PC-9 (cell line): ENCODE measurements at regions not wholly inside any gene's neighbourhood (a gene's known extent, or its start where the extent isn't known, plus 50 kb on each side); places are given as distances from the start of the nearest gene placed in this dataset.

Experiments used
- EZH2 ChIP-seq: fragments of 200-600 bp; sonication (generic); IDR thresholded peaks from 2 replicates; pipeline ENCODE4 v1.8.0; 2017; ENCODE audit warnings: antibody characterized with exemption, low read depth
- TF ChIP-seq, protein P1 (sequence below): fragments of 200-600 bp; sonication (generic); conservative IDR thresholded peaks from 2 replicates; pipeline ENCODE4 v1.6.1; 2017; ENCODE audit warnings: mixed run types, antibody characterized with exemption, mild to moderate bottlenecking, moderate library complexity

DNA sequence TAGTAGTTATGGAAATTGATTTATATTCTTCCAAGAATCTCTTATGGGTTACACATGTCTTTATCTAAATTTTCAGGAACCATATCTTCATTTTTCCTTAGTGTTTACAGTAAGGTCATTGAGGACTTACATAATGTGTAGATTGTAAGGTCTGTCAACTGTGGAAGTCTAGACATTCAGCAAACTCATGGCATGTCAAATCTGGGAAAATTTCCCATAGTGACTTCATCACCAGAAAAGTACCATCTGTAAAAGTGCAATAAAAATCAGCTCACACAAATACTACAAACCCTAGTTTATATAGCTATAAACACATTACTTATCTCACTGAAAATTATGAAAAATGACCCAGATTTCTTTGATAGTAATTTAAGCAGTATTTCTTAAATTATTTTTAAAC, 419.4 kb downstream of the MTRR start:
- TF ChIP-seq, protein P1, sequence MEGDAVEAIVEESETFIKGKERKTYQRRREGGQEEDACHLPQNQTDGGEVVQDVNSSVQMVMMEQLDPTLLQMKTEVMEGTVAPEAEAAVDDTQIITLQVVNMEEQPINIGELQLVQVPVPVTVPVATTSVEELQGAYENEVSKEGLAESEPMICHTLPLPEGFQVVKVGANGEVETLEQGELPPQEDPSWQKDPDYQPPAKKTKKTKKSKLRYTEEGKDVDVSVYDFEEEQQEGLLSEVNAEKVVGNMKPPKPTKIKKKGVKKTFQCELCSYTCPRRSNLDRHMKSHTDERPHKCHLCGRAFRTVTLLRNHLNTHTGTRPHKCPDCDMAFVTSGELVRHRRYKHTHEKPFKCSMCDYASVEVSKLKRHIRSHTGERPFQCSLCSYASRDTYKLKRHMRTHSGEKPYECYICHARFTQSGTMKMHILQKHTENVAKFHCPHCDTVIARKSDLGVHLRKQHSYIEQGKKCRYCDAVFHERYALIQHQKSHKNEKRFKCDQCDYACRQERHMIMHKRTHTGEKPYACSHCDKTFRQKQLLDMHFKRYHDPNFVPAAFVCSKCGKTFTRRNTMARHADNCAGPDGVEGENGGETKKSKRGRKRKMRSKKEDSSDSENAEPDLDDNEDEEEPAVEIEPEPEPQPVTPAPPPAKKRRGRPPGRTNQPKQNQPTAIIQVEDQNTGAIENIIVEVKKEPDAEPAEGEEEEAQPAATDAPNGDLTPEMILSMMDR: no peak
- TF ChIP-seq EZH2: no peak
